Liver (tissue), 3 donors: ENCODE measurements at regions not wholly inside any gene's neighbourhood (a gene's known extent, or its start where the extent isn't known, plus 50 kb on each side); places are given as distances from the start of the nearest gene placed in this dataset.

ENCODE experiments used
- CTCF ChIP-seq: fragments of 150-350 bp; IDR thresholded peaks from 2 replicates; pipeline ENCODE4 v1.5.1; 2017; ENCODE audit warnings: improper control_type of control experiment, low read depth, low read length; ENCODE audit not compliant: missing input control
- FOXA1 ChIP-seq: IDR thresholded peaks from 2 replicates; pipeline ENCODE4 v1.6.1; 2016; ENCODE audit warnings: antibody characterized with exemption
- FOXA2 ChIP-seq: IDR thresholded peaks from 2 replicates; pipeline ENCODE4 v1.6.1; 2016; ENCODE audit warnings: antibody characterized with exemption
- GABPA ChIP-seq, 2 donors: IDR thresholded peaks in 1 of 2; conservative IDR thresholded peaks in 1 of 2; 2 replicates each; pipeline ENCODE4 v1.6.1; 2016; ENCODE audit warnings: antibody characterized with exemption in 2 of 2, mild to moderate bottlenecking in 1 of 2, moderate library complexity in 1 of 2
- HNF4G ChIP-seq: IDR thresholded peaks from 2 replicates; pipeline ENCODE4 v1.6.1; 2016; ENCODE audit warnings: antibody characterized with exemption
- MAX ChIP-seq: IDR thresholded peaks from 2 replicates; pipeline ENCODE4 v1.6.1; 2016; ENCODE audit warnings: antibody characterized with exemption
- RAD21 ChIP-seq, 2 donors: IDR thresholded peaks; 2 replicates each; pipeline ENCODE4 v1.6.1; 2016; ENCODE audit warnings: antibody characterized with exemption in 2 of 2, mild to moderate bottlenecking in 2 of 2
- REST ChIP-seq: IDR thresholded peaks from 2 replicates; pipeline ENCODE4 v1.6.1; 2016; ENCODE audit warnings: antibody characterized with exemption, mild to moderate bottlenecking
- SP1 ChIP-seq: IDR thresholded peaks from 2 replicates; pipeline ENCODE4 v1.6.1; 2018; ENCODE audit warnings: antibody characterized with exemption, mild to moderate bottlenecking
- TAF1 ChIP-seq: conservative IDR thresholded peaks from 2 replicates; pipeline ENCODE4 v1.6.1; 2016; ENCODE audit warnings: antibody characterized with exemption, mild to moderate bottlenecking
- YY1 ChIP-seq: IDR thresholded peaks from 2 replicates; pipeline ENCODE4 v1.6.1; 2016; ENCODE audit warnings: antibody characterized with exemption, mild to moderate bottlenecking
- ZBTB33 ChIP-seq: IDR thresholded peaks from 2 replicates; pipeline ENCODE4 v1.6.1; 2016; ENCODE audit warnings: antibody characterized with exemption
- donor health status: healthy.
- donor health status: healthy.

GRCh38 chr18:34467058-34467457 is 242.3 kb upstream of the NOL4 start:
- TF ChIP-seq CTCF (no peak), YY1 (no peak), MAX (no peak), RAD21 (IDR thresholded peaks at IDR 0.05) (no peak), FOXA2 (no peak), SP1 (no peak), FOXA1 (no peak), GABPA (IDR thresholded peaks at IDR 0.05 in 1 of 2, conservative IDR thresholded peaks at IDR 0.05 in 1 of 2) (no peak), REST (no peak), TAF1 (no peak), ZBTB33 (no peak), HNF4G (no peak)
